A549 (cell line): ENCODE measurements at regions not wholly inside any gene's neighbourhood (a gene's known extent, or its start where the extent isn't known, plus 50 kb on each side); places are given as distances from the start of the nearest gene placed in this dataset.

Experiments
- ATAC-seq, 2 experiments: fragments of 200-7000 bp in 1 of 2; fragments of >200 bp in 1 of 2; cut with Nextera tagmentation in 1 of 2; cut with Tn5 transposase in 1 of 2; 3 replicates each; pipeline versions ENCODE4 v1.8.0 to v1.9.1; 2018 to 2020; ENCODE audit warnings: mild to moderate bottlenecking in 1 of 2, moderate library complexity in 1 of 2
- CTCF ChIA-PET: fragments of 300-600 bp; sonication (Branson Sonifier 250); formaldehyde crosslinking; extraction: SDS; loops from one replicate; lab custom pipeline; 2021; ENCODE audit warnings: antibody characterized with exemption, inconsistent platforms; lab: Yijun Ruan, JAX
- POLR2A ChIA-PET: fragments of 350-600 bp; formaldehyde crosslinking; extraction: SDS; loops from one replicate; lab custom pipeline; 2021; ENCODE audit warnings: antibody characterized with exemption, inconsistent platforms; lab: Yijun Ruan, JAX
- DNase-seq, 2 experiments: peaks; one replicate each; pipeline versions ENCODE4 v3.0.0 to v3.0.0-alpha.2; 2011 to 2016; ENCODE audit warnings: low read depth in 1 of 2, low spot score in 1 of 2
- FAIRE-seq: peaks from 2 replicates; lab custom pipeline; 2011; peaks lifted over from hg19 to GRCh38; lab: Jason Lieb, UNC
- H3K27ac ChIP-seq, 2 experiments: fragments of >200 bp; sonication (Bioruptor Twin); formaldehyde crosslinking; 3 replicates each; pipeline ENCODE4 v1.5.1; 2016 to 2017
- H3K4me1 ChIP-seq: fragments of >200 bp; sonication (Bioruptor Twin); formaldehyde crosslinking; 3 replicates; pipeline ENCODE4 v1.6.1; 2016
- H3K4me2 ChIP-seq: fragments of >200 bp; sonication (Bioruptor Twin); formaldehyde crosslinking; 3 replicates; pipeline ENCODE4 v1.6.1; 2016
- H3K4me3 ChIP-seq: fragments of >200 bp; sonication (Bioruptor Twin); formaldehyde crosslinking; 3 replicates; pipeline ENCODE4 v1.5.1; 2016
- H3K9me3 ChIP-seq: fragments of >200 bp; sonication (Bioruptor Twin); formaldehyde crosslinking; 3 replicates; pipeline ENCODE4 v1.6.1; 2016
- BHLHE40 ChIP-seq: IDR thresholded peaks from 2 replicates; pipeline ENCODE4 v1.6.1; 2012; ENCODE audit warnings: low read depth, low read length, inconsistent platforms
- FOSL2 ChIP-seq, 2 experiments: fragments of 450-650 bp in 1 of 2; fragments of >200 bp in 1 of 2; sonication (Bioruptor Twin) in 1 of 2; formaldehyde crosslinking; IDR thresholded peaks; 2 replicates each; pipeline versions ENCODE4 v1.5.0 to v1.6.1; 2016 to 2020; ENCODE audit warnings: mild to moderate bottlenecking in 1 of 2, moderate library complexity in 1 of 2
- HDAC2 ChIP-seq: fragments of 200-600 bp; sonication (generic); IDR thresholded peaks from 2 replicates; pipeline ENCODE4 v1.6.1; 2016
- HEYL ChIP-seq: fragments of 250-450 bp; sonication (Bioruptor Pico); IDR thresholded peaks from 2 replicates; pipeline ENCODE4 v1.8.0; 2021; ENCODE audit warnings: mild to moderate bottlenecking, moderate library complexity
- HOXA7 ChIP-seq: fragments of 250-450 bp; sonication (Bioruptor Pico); IDR thresholded peaks from 2 replicates; pipeline ENCODE4 v1.5.0; 2020; ENCODE audit warnings: mild to moderate bottlenecking, moderate library complexity
- HOXB5 ChIP-seq: fragments of 250-450 bp; sonication (Bioruptor Pico); IDR thresholded peaks from 2 replicates; pipeline ENCODE4 v1.5.0; 2020; ENCODE audit warnings: mild to moderate bottlenecking, moderate library complexity
- POLR2A ChIP-seq: IDR thresholded peaks from 2 replicates; pipeline ENCODE4 v1.6.1; 2012; ENCODE audit warnings: mild to moderate bottlenecking, low read length
- POLR2AphosphoS2 ChIP-seq: conservative IDR thresholded peaks from 2 replicates; pipeline ENCODE4 v1.6.1; 2012; ENCODE audit warnings: low read length, improper control_type of control experiment, inconsistent platforms
- RAD21 ChIP-seq, 2 experiments: fragments of >200 bp in 1 of 2; sonication (Bioruptor Twin) in 1 of 2; formaldehyde crosslinking in 1 of 2; IDR thresholded peaks in 1 of 2; conservative IDR thresholded peaks in 1 of 2; 2 replicates in 1 of 2; 3 replicates in 1 of 2; pipeline ENCODE4 v1.6.1; 2012 to 2018; ENCODE audit warnings: inconsistent platforms in 1 of 2
- RCOR1 ChIP-seq: fragments of 150-350 bp; IDR thresholded peaks from 2 replicates; pipeline ENCODE4 v1.6.1; 2014; ENCODE audit warnings: antibody characterized with exemption, low read length, low read depth
- SMC3 ChIP-seq: fragments of >200 bp; sonication (Bioruptor Twin); formaldehyde crosslinking; IDR thresholded peaks from 3 replicates; pipeline ENCODE4 v1.6.1; 2018; ENCODE audit warnings: inconsistent platforms
- TFCP2L1 ChIP-seq: fragments of 250-450 bp; sonication (Bioruptor Pico); IDR thresholded peaks from 2 replicates; pipeline ENCODE4 v1.5.0; 2021; ENCODE audit warnings: mild to moderate bottlenecking
- TP53 ChIP-seq: fragments of 250-450 bp; sonication (Bioruptor Pico); IDR thresholded peaks from 2 replicates; pipeline ENCODE4 v1.5.0; 2021; ENCODE audit warnings: mild to moderate bottlenecking, moderate library complexity
- ZC3H11A ChIP-seq: fragments of 450-650 bp; IDR thresholded peaks from 2 replicates; pipeline ENCODE4 v1.6.1; 2014; ENCODE audit warnings: antibody characterized with exemption, mild to moderate bottlenecking
- ZFP36 ChIP-seq: fragments of 450-650 bp; IDR thresholded peaks from 2 replicates; pipeline ENCODE4 v1.6.1; 2014; ENCODE audit warnings: borderline replicate concordance; ENCODE audit not compliant: partially characterized antibody
- ZNF302 ChIP-seq: fragments of 250-450 bp; sonication (Bioruptor Pico); IDR thresholded peaks from 2 replicates; pipeline ENCODE4 v1.9.0; 2021; ENCODE audit warnings: inconsistent platforms, mild to moderate bottlenecking, moderate library complexity
- ZSCAN20 ChIP-seq: fragments of 250-450 bp; sonication (Bioruptor Pico); IDR thresholded peaks from 2 replicates; pipeline ENCODE4 v1.8.0; 2022; ENCODE audit warnings: mild to moderate bottlenecking, moderate library complexity
- WGBS: methylation state at CpG from one replicate; pipeline ENCODE4 v1.1.6; 2017; ENCODE audit errors: missing lambda C conversion rate; 5-methylcytosine and 5-hydroxymethylcytosine counted together
- TF ChIP-seq, protein P1 (sequence below): fragments of 250-450 bp; sonication (Bioruptor Pico); IDR thresholded peaks from 2 replicates; pipeline ENCODE4 v1.5.0; 2020; ENCODE audit warnings: low read depth, mild to moderate bottlenecking, moderate library complexity
- TF ChIP-seq, protein P2 (sequence below): IDR thresholded peaks from 2 replicates; pipeline ENCODE4 v1.6.1; 2012; ENCODE audit warnings: low read depth, borderline replicate concordance

DNA sequence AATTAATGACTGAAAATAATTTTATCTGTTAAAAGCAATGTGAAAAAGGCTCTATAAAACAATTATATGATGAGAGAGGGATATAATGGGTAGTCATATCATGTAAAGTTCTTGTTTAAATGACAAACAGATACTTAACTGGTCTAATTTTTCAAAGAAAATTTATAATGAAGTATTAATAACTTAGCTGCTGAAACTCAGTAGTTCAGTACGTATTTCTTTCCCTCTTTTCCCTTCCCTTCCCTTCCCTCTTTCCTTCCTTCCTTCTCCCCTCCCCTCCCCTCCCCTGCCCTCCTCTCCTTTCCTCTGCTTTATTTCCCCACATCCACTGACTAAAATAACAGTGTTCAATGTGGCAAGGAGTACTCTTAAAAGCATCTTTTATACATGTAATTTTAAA lies 123.1 kb upstream of the PTGFR start:
- WGBS = 0% methylated on average over 1 of the region's 1 CpG
- CTCF ChIA-PET = no interaction called here

DNA sequence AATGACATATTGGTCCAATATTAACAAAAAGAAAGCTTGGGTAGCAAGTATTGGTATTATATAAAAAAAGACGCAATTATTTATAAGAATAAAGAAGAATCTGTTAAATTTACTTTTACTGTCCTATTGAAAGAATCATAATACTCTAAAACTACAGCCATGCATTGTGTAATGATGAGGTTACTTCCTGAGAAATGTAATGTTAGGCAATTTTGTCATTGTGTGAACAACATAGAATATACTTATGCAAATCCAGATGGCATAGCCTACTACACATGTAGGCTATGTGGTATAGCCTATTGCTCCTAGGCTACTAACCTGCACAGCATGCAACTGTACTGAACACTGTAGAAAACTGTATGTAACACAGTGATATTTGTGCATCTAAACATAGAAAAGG lies 121.2 kb upstream of the PTGFR start:
- Histone ChIP-seq H3K27ac (no peak overlapping the region), H3K4me1 (no peaks in the 10 kb centered on the region), H3K9me3 (no peaks in the 10 kb centered on the region), H3K4me3 (no peak overlapping the region), H3K4me2 (no peak overlapping the region)
- WGBS = 19% methylated on average over 1 of the region's 1 CpG
- no peak for TF ChIP-seq POLR2AphosphoS2
- TF ChIP-seq, protein P1, sequence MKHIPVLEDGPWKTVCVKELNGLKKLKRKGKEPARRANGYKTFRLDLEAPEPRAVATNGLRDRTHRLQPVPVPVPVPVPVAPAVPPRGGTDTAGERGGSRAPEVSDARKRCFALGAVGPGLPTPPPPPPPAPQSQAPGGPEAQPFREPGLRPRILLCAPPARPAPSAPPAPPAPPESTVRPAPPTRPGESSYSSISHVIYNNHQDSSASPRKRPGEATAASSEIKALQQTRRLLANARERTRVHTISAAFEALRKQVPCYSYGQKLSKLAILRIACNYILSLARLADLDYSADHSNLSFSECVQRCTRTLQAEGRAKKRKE (CRISPR knock-in tag) = no peak
- CTCF ChIA-PET = no interaction called here
- POLR2A ChIA-PET = no interaction called here
- no peak for DNase-seq
- ATAC-seq = no peak
- no peak for FAIRE-seq

More for the DNA sequence above, 123.1 kb upstream of the PTGFR start:
- H3K27ac ChIP-seq = no peak overlapping the region
- H3K4me3 ChIP-seq = no peak overlapping the region
- DNase-seq = no peak
- H3K9me3 ChIP-seq = no peaks in the 10 kb centered on the region
- H3K4me1 ChIP-seq = no peaks in the 10 kb centered on the region
- FAIRE-seq = no peak
- POLR2A ChIA-PET = no interaction called here
- no peak for TF ChIP-seq ZSCAN20
- TF ChIP-seq HOXB5 (CRISPR knock-in tag) = no peak
- TF ChIP-seq, protein P2, sequence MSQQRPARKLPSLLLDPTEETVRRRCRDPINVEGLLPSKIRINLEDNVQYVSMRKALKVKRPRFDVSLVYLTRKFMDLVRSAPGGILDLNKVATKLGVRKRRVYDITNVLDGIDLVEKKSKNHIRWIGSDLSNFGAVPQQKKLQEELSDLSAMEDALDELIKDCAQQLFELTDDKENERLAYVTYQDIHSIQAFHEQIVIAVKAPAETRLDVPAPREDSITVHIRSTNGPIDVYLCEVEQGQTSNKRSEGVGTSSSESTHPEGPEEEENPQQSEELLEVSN = no peak
- no peak for TF ChIP-seq ZFP36
- no peak for TF ChIP-seq TFCP2L1 (CRISPR knock-in tag)
- no peak overlapping the region for H3K4me2 ChIP-seq
- ATAC-seq = no peak

DNA sequence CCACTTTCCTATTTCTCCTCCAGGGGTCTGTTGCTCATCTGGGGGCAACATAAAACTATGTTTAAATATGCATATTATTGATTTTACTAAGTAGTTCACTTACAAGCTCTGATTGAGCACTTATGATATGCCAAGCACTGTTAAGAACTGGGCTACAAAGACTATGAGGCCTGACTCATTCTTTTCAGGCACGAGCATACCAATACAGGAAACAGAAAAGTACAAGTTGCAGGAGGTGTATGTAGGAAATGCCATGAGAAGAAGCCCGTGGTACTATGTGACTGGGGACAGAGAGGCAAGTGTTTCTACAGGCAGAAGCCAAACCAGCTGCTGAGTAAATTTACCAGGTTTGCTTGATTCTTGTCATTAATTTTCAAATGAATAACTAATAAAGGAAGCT lies 120.4 kb upstream of the PTGFR start:
- Histone ChIP-seq H3K4me1 (no peaks in the 10 kb centered on the region), H3K27ac (no peak overlapping the region), H3K9me3 (no peaks in the 10 kb centered on the region), H3K4me2 (no peak overlapping the region), H3K4me3 (no peak overlapping the region)
- no peak for TF ChIP-seq ZC3H11A
- TF ChIP-seq POLR2A = no peak
- TF ChIP-seq RCOR1 = no peak
- TF ChIP-seq RAD21 (conservative IDR thresholded peaks at IDR 0.05 in 1 of 2, IDR thresholded peaks at IDR 0.05 in 1 of 2) = no peak
- TF ChIP-seq HEYL (CRISPR knock-in tag) = no peak
- TF ChIP-seq SMC3 = no peak
- no peak for TF ChIP-seq HOXA7 (CRISPR knock-in tag)
- no peak for TF ChIP-seq BHLHE40
- ChIA-PET CTCF (no interaction called here), POLR2A (no interaction called here)
- DNase-seq = no peak
- 2% methylated on average over 2 of the region's 2 CpGs for WGBS
- no peak for FAIRE-seq
- ATAC-seq = no peak

DNA sequence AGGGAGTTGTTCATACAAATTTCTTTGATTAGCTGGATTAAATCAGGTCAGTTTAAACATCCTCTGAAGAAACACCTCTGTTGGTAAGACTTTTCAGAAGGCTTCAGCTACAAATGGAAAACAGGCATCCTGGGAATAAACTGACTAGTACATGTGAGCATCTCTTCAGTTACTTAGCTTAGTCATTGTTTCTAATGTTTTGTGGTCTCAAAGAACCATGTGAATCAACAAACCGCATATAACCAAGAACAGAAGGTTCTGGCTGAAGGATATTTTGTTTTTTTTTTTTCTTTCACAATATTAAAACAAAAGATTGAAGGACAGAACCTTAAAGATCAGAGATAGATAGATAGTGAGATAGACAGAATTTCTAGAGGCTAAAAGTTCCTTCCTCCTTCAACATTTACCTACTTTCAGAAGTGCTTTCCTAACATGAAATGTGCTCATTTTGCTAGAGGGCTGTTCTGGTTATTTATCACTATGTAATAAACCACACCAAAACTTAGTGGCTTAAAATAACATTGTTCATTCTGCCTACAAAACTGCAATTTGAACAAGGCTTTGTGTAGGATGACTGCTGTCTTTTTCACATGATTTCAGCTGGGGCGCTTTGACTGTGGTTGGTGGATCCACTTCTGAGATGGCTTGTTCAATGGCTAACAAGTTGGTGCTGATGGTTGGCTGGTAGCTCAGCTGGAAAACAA lies 119.8 kb upstream of the PTGFR start:
- no peak for TF ChIP-seq FOSL2 (IDR thresholded peaks at IDR 0.05)
- TF ChIP-seq FOSL2 (CRISPR knock-in tag; IDR thresholded peaks at IDR 0.05) = no peak
- TF ChIP-seq ZNF302 (CRISPR knock-in tag) = no peak
- no peak for TF ChIP-seq ZSCAN20
- no peak for TF ChIP-seq TP53 (CRISPR knock-in tag)
- no peak for TF ChIP-seq HOXA7 (CRISPR knock-in tag)
- no peak for TF ChIP-seq HDAC2
- H3K4me2 ChIP-seq = no peak overlapping the region
- CTCF ChIA-PET = no interaction called here
- no peaks in the 10 kb centered on the region for H3K9me3 ChIP-seq
- ATAC-seq (no peak), FAIRE-seq (no peak), DNase-seq (no peak)
- H3K27ac ChIP-seq = no peak overlapping the region
- WGBS = 10% methylated on average over 2 of the region's 2 CpGs
- no peak overlapping the region for H3K4me3 ChIP-seq
- H3K4me1 ChIP-seq = no peaks in the 10 kb centered on the region
- POLR2A ChIA-PET = no interaction called here
